GM10266 (cell line): ENCODE measurements at regions not wholly inside any gene's neighbourhood (a gene's known extent, or its start where the extent isn't known, plus 50 kb on each side); places are given as distances from the start of the nearest gene placed in this dataset.

Source experiments
- DNase-seq: peaks from one replicate; pipeline ENCODE4 v3.0.0; 2012; ENCODE audit errors: extremely low spot score
- TF ChIP-seq, protein P1 (sequence below): IDR thresholded peaks from 2 replicates; pipeline ENCODE4 v1.5.1; 2012; ENCODE audit warnings: mild to moderate bottlenecking, low read depth; ENCODE audit not compliant: control insufficient read depth, insufficient read depth; ENCODE audit errors: missing control alignments

DNA sequence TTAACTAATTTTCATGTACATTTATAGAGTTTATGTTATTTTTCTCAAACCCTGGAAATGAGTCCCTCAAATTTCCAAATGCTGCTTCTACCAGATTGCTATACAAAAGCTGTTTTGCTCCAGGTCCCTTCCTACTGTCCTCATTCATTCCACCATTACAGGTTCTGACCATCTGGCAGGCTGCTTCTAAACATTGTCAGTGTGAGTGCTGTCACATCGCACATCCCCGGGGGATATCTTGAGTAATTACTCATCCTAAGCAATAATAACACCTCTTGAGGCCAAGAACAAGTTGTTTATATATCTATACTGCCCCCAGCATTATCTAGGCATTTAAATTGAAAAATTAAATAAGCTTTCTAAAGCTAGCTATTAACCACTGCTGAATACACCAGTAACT is 1675.3 kb upstream of the CDH6 start:
- no peak for DNase-seq

DNA sequence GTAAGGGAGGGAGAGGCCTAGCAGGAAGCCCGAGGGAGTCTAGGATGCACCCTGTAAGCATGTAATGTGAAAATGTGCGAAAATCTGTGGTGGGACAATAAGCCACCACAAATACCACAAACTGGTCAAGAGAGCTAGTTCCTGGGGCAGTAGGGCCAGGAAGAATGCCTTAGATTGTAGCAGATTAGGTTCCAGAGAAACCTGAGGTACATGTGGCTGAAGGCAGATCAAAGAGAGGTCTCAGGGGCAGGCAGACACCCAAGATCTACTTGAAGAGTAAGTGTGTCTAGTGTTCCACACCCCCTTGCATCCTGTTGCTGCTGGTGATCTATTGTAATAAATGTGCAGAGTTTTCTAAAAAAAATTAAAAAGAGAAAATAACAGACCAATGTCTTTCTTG is 1677.3 kb upstream of the CDH6 start:
- TF ChIP-seq, protein P1, sequence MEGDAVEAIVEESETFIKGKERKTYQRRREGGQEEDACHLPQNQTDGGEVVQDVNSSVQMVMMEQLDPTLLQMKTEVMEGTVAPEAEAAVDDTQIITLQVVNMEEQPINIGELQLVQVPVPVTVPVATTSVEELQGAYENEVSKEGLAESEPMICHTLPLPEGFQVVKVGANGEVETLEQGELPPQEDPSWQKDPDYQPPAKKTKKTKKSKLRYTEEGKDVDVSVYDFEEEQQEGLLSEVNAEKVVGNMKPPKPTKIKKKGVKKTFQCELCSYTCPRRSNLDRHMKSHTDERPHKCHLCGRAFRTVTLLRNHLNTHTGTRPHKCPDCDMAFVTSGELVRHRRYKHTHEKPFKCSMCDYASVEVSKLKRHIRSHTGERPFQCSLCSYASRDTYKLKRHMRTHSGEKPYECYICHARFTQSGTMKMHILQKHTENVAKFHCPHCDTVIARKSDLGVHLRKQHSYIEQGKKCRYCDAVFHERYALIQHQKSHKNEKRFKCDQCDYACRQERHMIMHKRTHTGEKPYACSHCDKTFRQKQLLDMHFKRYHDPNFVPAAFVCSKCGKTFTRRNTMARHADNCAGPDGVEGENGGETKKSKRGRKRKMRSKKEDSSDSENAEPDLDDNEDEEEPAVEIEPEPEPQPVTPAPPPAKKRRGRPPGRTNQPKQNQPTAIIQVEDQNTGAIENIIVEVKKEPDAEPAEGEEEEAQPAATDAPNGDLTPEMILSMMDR: no peak
- DNase-seq: no peak

More for the DNA sequence above, 1675.3 kb upstream of the CDH6 start:
- TF ChIP-seq, protein P1: no peak

DNA sequence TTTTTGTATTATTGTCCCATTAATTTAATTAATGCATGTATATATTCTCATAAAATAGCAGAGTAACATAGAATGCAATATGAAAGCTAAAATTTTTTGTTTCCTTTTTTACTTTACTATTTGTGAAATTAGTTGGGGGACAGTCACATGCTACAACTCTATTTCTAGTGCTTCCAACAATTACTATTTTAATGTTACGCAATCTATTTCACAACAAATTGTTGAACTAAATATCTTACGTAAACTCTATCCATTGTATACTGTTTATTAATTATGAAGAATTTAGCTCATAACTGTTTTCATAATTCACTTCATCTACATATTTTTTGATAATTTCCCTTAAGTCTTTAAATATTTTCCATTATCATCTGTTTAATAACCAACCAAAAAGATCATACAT is 1685.4 kb upstream of the CDH6 start:
- DNase-seq: no peak
- TF ChIP-seq, protein P1: no peak

DNA sequence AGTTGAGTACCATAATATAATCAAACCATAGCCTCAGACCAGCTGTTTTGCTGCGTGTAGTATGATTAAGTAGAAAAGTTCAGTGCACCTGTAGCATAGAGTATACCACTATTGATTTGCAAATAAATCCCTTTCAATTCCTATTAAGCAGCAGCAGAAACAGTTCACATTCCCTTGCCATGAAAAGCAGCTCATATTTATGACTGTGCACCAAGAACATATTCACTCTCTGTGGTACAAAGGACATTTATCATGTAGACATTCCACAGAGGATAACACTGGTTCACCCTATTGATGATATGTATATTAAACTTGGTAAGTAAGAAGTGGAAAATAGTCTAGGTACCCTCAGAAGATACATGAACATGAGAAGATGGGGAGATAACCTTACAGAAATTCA is 1689.1 kb upstream of the CDH6 start:
- TF ChIP-seq, protein P1: no peak
- no peak for DNase-seq

DNA sequence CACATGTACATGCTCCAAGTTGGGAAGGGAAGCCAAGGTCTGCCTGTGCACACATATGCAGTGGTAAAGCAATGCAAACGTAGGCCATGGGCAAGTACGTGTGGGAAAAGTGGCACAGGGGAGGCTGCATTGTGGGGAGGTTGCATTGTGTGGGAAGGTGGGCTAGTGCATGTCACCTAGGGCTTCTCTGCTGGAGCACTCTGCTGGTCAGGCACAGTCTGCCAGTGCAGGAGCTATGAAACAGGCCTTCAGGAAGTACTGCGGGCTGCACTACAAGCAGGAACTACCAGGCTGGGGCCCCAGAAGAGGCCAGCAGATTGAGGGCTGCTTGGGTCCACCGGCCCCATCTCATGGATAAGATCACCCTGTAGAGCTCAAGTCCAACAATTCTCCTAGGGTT is 1694.6 kb upstream of the CDH6 start:
- TF ChIP-seq, protein P1: no peak
- no peak for DNase-seq

DNA sequence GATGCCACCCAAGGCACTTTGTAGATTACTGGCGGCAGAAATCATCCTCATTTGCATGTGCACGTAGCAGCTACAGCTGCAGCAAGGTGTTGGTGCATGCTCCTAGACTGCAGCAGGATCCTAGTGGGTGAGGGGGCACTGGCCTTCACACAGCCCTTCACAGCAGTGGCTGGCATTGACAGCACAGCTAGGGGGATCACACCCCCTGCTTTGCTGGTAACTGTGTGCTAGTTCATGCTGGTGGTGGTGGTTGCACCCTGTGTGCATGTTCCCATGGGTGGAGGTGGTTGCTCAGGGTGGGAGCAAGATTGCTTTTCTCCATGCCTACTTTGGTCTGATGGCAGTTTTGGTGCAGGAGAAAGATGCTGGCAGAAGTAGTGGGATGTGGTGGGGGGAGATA is 1695.1 kb upstream of the CDH6 start:
- TF ChIP-seq, protein P1: no peak
- no peak for DNase-seq

DNA sequence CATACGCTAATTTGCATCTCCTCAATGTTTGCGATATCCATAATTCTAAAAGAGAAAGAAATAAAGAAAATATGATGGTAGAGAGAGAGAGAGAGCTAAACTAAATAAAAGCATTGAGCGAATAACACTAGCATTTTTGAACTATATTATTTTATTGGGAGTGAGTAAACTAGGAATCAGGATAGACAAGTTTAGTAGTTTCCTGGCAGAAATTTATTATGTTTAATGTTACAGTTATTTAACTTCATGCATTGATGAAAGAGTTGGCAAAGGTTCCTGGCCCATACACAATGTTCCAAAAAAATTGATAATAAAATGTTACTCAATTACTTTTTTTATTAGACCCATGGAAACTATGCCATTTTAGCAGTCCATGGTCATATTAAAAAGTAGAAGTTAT is 1708.2 kb upstream of the CDH6 start:
- no peak for DNase-seq
- TF ChIP-seq, protein P1: no peak
